ENCODE measurements at regions not wholly inside any gene's neighbourhood (a gene's known extent, or its start where the extent isn't known, plus 50 kb on each side); places are given as distances from the start of the nearest gene placed in this dataset.
"Not testable (repeated sequence)": the region's sequence is repeated elsewhere in the genome, so short reads cannot be mapped to it uniquely, and the experiment has no call there.

- DNase-seq = peak in 1 of 3 donors; percentile 8
Observed at GRCh38 chr2:40690525-40690924, 238.6 kb upstream of the SLC8A1 start.

- no peak for DNase-seq
Observed at GRCh38 chr2:40700231-40700954, 248.5 kb upstream of the SLC8A1 start.

DNA sequence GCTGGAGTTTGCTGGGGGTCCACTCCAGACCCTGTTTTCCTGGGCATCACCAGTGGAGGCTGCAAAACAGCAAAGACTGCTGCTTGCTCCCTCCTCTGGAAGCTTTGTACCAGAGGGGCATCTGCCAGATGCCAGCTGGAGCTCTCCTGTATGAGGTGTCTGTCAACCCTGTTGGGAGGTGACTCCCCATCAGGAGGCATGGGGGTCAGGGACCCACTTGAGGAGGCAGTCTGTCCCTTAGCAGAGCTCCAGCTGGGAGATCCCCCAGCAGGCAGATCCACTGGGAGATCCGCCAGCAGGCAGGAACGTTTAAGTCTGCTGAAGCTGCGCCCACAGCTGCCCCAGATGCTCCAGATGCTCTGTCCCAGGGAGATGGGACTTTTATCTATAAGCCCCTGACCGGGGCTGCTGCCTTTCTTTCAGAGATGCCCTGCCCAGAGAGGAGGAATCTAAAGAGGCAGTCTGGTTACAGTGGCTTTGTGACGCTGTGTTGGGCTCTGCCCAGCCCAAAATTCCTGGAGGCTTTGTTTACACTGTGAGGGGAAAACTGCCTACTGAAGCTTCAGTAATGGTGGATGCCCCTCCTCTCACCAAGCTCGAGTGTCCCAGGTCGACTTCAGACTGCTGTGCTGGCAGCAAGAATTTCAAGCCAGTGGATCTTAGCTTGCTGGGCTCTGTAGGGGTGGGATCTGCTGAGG lies 260.5 kb upstream of the SLC8A1 start:
- not testable (repeated sequence) for DNase-seq

DNA sequence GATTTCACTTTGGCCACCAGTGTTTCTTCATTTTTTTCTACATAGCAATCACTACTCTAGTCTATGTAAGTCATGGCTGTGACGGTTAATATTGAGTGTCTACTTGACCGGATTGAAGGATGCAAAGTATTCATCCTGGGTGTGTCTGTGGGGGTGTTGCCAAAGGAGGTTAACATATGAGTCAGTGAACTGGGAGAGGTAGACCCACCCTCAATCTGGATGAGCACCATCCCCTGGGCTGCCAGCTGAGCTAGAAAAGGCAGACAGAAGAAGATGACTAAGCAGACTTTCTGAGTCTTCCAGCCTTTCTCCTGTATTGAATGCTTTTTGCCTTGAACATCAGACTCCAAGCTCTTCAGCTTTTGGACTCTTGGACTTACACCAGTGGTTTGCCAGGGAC lies 265.0 kb upstream of the SLC8A1 start:
- peak in 1 of 3 donors; percentile 52 for DNase-seq

DNA sequence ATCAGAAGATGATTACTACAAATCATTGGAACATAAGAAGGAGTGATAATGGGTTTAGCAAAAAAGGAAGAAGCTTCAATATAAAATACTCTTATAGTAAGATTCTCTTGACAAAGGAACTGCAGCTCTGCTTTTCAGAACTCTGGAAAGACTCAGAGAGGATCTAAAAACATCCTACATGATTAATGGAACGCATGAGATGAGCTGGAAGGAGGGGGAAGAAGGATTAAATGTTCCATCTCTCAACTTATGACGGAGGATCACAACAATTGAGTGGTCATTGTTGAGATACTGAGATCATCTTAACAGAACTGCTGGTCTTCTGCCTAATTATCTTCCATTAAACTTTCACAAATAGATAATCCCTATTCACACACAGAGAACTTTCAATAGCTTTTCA lies 267.5 kb upstream of the SLC8A1 start:
- DNase-seq = no peak

DNA sequence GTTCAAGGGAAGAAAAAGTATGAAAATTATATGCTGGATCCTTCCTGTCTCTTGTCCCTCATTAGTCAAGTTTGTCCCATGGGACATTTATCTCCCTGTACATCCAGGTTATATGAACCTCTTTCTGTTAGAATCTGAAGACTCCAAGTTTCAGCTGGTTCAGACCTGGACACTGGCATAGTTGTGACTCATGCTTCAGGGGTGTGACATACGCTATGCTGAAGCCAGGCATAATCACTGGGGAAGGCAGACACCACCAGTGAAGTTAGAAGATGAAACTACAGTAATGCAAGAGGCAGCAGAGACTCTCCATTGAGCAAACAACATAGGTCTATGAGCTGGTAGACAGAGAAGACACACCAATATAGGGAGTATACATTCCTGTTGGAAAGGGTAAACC lies 269.7 kb upstream of the SLC8A1 start:
- no peak for DNase-seq

- DNase-seq = no peak
Observed at GRCh38 chr2:40723194-40723593, 271.3 kb upstream of the SLC8A1 start.

- DNase-seq = no peak
Observed at GRCh38 chr2:40725040-40725439, 273.1 kb upstream of the SLC8A1 start.

DNA sequence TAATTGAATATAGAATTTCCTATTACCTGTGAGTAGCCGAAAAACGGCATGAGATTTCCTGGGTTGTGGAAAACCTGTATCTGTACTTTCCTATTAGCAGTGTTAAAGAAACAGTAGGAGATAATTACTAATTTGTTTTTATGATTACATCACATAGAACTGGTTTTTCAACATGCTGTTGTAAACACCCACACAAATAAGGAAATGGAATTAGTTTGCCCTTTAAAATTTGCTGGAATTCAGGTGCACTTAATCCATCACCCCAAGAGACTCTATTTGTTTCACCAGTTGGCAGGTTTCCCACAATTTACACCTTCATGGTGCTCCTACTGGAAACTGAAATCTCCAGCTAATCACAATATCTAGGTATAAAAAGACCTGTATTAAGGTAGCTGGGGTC lies 274.1 kb upstream of the SLC8A1 start:
- no peak for DNase-seq

GRCh38 chr2:40734797-40735196 lies 282.9 kb upstream of the SLC8A1 start:
- DNase-seq = peak in 1 of 3 donors; percentile 63

- DNase-seq = no peak
Observed at GRCh38 chr2:40737180-40737579, 285.3 kb upstream of the SLC8A1 start.

- no peak for DNase-seq
Observed at GRCh38 chr2:40740419-40740818, 288.5 kb upstream of the SLC8A1 start.

- DNase-seq = no peak
Observed at GRCh38 chr2:40741532-40741931, 289.6 kb upstream of the SLC8A1 start.

DNA sequence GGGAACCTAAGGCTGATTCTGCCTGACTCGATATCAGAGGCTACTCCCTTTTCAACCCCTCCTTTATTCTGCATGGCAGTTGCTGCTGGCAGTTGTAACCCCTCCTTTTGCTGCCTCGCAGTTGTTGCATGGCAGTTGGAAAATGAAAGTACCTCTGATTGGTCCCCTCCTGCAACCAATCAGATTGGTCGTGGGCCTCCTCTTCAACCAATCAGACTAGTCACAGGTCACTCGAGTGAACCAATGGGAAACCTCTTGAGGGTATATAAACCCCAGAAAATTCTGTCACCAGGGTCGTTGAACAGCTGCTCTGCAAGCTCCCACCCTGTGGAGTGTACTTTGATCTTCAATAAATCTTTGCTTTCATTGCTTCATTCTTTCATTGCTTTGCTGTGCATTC lies 294.3 kb upstream of the SLC8A1 start:
- DNase-seq = no peak

GRCh38 chr2:40751981-40752380 lies 300.1 kb upstream of the SLC8A1 start:
- no peak for DNase-seq

DNA sequence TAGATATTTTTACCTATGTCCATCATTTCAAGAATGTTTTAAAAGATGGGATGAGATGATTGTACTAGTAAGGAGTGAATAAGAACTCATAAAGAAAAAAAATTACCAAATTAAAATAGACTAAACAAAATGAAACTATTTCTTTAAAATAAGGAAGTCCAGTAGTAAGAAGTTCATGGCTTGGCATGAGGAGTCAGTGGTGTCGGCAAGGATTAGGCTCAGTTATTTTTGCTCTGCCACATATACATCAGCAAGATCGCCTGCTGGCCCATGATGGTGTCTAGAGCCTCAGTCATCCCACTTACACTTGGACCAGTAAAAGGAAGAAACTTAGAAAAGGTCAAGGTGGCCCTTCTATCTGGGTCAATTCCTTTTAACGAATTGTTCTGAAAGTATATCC lies 300.9 kb upstream of the SLC8A1 start:
- no peak for DNase-seq

GRCh38 chr2:40754912-40755311 lies 303.0 kb upstream of the SLC8A1 start:
- DNase-seq = no peak

DNA sequence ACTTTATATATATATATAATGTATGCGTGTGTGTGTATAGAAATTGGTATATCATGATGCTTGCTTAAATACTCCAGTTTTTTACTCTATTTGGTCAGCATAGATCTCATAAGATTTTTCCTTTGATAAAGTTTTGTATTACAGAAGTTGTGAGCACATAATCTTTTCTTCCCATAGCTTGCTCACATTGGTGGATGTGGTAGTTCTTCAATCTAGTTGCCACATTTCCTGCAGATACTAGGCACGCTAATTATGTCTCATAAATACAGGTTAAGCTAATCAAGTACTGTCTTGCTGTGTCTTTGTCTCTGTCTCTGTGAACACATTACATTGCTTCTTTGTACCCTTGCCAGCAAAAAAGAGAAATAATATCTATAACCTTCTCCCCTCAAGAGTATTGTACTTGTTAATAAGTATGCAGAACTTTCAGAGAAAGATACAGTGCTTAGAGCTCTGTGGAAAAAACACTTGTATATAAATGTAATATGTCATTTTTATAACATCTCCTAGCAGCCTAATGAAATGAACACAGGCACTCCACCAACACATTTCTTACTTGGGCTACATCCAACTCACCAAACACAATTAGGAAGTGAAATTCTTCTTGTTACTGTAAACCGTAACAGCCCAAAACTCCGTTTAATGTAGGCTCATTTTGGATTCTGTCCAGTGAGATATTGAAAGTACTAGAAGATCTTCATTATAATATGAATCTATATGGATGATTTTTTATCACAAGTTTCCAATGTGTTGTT lies 306.7 kb upstream of the SLC8A1 start:
- peak; percentile 2 to 18 (median 4) for DNase-seq

- DNase-seq = peak in 1 of 3 donors; percentile 12
Observed at GRCh38 chr2:40760071-40760666, 308.3 kb upstream of the SLC8A1 start.

DNA sequence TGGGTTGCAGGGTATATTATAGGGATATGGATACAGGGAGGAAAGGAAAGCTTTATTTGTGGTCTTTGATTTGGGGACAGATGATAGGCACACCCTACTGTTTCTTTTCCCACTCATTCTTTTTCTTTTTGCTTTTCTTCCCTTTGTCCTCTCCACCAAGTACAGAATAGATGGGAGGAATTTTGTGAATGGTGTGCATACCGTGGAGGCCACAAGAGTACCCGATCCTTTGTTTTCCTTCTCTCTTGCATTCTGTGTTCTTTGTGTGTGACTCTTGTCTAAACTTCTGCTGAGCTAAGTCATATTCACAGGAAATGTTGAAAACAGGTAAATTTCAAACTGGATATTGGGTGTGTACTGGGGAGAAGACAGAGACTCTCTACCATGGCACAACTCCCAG lies 321.4 kb upstream of the SLC8A1 start:
- DNase-seq = no peak

DNA sequence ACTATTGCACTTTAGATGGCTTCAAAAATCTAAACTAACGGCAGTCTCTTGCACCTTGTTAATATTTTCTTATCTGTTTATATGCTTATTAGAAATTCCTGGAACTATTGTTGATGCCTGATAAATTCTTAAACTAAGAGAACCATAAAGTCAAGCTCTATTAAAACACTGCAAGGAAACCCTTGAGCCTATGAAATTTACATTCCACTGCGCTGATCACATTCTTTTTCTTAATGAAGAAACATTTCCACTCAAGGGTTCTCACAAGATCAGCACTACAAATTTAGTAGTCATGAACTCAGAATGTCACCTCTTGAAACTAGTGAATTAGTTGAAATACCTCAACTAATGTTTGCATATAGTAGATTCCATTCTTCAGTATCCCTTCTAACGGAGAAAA lies 331.8 kb upstream of the SLC8A1 start:
- no peak for DNase-seq

DNA sequence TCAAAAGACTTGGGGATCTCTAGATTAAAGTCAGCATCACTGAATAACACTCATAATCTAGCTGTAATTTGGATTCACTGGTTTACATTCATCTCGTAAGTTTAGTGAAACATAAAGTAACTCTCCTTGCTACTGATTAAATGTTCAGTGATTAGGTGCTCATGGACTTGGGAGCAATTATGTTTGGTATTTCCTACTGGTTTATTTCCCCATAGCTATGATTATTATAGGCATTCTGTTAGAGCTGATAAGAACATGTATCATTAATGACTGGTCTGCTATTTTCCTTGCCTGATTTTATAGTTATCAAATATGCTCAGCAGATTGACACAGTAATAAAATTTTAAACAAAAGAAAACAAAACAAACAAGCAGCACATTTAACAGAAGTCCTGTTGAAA lies 334.7 kb upstream of the SLC8A1 start:
- DNase-seq = no peak

DNA sequence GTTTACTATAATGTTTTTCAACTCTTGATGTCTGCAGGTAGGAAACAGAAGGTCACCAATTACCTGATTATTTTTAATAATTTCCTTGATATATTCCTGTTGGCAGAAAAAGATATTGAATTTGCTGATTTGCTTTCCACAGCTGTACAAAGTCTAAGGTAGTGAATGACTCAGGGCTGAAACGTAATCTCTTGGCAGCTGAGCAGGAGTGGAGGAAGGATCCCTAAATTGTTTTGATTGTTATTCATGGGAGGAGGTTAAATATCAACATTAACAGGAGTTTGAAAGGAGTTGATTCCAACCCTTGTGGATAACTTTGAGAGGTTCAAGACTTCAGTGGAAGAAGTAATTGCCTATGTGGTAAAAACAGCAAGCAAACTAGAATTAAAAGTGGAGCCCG lies 345.2 kb upstream of the SLC8A1 start:
- no peak for DNase-seq
